Right kidney (tissue), 1 donor: ENCODE measurements at regions not wholly inside any gene's neighbourhood (a gene's known extent, or its start where the extent isn't known, plus 50 kb on each side); places are given as distances from the start of the nearest gene placed in this dataset.

Experiments
- DNase-seq: peaks from one replicate; pipeline ENCODE4 v3.0.0-alpha.2; 2016

DNA sequence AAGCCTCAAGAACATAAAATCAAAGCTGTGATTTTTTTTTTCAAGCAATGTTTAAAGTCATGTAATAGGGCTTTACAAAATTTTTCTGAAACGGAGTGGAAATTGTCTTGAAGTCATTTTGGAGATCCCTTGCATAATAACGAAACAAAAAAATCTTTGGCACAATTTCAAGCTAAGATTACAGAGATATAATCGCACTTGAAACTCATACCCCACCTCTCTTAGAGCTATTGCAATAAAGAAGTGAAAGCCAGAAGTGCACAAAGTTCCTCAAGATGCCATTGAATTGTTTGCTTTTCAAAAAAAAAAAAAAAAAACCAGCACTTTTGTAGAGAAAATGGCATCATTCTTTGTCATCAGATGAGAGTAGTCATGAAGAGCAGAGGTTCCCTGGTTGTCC is 152.3 kb downstream of the PAX3 start:
- no peak for DNase-seq

DNA sequence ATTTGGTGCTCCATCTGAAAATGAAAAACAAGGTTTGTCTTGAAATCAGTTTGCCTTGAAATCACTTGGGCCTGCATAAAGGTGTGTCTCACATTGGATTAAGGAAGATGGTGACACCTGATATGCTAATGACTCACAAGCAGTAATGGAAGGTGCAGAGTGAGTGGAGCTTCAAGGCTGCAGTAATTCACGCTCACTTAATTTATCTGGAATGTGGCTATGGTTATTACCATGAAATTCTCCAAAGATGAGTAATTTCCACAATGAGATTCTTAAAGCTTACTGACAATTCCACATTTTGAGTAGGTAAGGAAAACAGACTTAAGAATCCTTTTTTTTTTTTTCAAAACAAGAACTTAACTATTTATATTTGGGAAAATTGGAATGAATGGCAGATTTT is 156.8 kb downstream of the PAX3 start:
- no peak for DNase-seq

DNA sequence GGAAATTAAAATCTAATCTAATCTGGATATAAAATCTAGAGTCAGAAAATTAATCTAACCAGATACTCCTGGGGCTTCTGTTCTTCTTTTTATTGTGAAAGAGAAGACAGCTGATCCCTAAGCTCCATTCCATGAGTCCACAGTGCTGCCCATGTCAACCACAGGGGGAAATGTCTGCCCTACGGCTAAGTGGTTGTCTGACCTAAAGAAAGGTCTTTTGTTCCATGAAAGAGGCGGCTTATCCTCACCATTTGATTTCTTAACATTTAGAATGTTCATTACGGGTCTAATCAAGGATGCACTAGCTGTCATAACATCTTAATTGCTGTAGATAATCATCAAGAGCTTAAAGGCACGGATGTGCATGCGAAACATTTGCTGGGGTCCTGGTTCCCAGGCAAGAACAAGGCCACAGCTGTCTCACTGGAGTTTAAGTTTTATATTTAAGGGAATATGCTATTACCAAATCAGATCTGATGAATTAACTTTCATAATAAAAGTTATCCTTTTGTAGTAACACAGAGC is 162.6 kb downstream of the PAX3 start:
- no peak for DNase-seq

DNA sequence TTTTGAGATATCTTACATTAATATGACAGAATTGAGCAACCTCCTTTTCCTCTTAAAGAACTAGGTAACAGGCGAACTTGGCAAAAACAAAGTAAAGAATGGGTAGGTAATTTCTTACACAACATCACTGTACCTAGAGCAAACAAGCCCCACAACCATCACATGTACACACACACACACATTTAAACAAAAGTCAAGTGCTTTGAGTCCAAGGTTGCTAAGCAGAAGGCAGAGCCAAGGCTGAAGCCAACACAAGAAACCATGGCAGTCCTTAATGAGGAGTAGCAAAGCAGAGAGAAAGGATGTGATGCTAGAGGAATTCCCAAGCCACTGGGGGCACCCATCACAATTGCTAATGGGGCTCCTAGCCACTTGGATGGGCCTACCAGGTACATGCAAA is 164.1 kb downstream of the PAX3 start:
- no peak for DNase-seq

DNA sequence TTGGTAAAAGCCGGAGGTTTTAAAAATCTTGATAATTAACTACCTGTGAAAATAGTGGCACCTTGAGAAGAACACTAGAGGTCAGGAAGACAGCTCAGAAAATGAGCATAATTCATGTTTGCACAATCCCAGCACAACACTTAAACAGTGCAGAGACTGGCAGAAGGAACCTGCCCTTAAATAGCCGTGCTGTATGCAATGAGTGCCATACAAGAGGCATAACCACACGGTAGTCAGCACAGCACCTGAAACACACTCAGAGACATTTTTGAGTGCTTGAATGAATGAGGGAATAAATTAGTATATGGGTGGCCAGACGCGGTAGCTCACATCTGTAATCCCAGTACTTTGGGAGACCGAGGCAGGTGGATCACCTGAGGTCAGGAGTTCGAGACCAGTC is 164.9 kb downstream of the PAX3 start:
- DNase-seq = no peak

DNA sequence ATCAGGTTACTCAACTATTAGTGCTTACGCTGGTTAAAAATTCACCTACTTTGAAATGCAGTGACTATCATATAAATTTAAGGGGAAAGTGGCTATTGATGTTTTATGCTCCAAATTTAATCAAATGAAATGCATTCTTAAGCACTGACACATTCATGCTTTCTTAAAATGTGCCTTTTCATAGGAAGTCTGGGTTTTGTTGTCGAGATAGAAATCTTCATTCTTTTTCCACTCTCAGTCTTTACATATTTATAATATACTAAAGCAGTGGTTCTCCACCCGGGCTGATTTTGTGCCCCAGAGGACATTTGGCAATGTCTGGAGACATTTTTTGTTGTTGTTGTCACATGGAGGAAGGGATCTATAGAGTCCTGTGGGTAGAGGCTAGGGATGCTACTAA is 167.9 kb downstream of the PAX3 start:
- no peak for DNase-seq

DNA sequence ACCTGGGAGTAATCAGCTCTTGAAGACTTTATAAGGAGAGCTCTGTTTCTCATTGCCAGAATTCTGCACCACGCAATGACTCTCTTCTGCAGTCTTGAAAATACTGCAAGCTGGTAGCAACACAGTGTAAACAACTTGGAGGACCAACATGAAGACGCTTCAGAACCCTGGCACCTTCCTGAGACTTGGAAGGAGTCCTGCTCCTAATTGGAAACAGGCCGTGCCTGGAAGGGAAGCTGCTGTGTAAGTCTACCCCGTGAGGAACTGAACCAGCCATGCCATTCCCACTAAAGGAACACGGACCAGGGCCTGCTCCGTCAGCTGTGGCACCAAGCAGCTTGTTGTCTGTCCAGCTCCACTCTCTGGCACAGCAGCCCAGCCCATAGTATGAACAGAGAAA is 171.1 kb downstream of the PAX3 start:
- DNase-seq = no peak

DNA sequence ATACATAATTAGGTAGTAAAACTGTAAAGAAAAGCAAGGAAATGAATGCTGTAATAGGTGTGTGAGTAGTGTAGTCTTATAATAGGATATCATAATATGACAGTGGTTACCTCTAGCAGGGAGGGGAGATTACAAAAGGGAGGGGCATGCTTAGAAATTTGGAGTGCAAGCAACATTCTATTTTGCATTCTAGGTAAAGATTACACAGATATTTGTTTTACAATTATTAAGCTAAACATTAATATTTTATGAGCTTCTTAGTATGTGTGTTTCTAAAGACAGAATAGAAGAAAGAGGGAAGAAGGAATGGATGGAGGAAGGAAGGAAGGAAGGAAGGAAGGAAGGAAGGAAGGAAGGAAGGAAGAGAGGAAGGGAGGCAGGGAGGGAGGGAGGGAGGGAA is 177.9 kb downstream of the PAX3 start:
- no peak for DNase-seq

DNA sequence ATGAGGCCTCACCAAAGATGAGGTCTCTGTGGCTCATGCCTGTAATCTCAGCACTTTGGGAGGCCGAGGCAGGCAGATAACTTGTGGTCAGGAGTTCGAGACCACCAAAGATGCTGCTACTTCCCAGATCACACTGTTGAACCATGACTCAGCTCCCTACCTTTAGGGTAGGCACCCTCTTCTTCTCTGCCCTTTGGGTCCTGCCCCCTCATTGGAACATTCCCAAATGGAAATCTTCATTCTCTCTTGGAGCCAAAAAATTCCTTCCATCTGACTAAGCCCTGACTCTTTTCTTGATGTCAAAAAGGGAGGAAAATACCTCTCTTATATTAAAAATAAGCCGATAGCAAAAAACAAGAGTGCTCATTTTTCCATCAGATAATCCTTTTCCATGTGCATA is 183.5 kb downstream of the PAX3 start:
- no peak for DNase-seq

DNA sequence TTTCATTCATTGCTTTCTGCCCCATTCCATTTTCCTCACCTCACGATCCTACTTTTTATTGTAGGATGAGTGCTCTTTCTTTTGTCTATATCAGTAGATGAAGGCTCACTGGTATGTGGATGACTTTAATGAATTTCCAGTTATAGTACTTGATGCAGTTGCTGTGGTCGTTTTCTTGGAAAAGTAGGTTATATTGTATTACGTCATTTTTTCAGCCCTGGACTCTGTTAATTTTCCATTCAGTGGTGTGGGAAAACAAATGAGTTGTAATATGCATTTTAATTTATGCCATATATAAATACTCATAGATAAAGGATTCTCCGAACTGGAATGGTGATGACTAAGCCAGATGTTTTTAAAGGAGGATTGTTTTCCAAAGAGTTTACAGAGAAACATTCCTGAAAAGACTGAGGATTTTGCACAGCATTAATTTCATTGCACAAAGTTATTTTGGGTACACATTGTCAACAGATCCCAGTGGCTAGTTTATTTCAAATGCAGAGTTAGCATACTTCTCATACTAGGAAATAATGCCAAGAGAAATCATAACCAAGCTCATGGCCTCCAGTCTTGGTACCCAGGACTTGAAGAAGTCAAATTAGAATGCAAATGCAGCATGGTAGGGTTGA is 189.7 kb downstream of the PAX3 start:
- DNase-seq = no peak

DNA sequence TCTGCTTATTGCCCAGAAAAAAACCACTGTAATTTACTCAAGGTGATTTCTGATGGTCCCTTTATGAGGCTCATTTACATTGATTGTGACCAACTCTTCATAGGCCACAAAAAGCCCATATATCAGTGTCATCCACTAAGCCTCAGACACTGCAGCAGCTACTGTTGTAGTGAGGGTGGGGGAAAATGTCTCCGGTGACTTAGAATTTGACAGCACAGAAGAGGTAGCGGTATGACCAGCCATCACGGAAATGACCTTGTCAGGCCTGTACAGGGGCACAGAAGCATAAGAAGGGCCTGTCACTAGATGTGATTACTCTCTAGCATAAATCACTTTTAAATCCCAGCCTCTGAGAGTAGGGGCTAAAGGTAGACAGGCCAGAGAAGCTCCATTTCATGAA is 190.3 kb downstream of the PAX3 start:
- DNase-seq = no peak

DNA sequence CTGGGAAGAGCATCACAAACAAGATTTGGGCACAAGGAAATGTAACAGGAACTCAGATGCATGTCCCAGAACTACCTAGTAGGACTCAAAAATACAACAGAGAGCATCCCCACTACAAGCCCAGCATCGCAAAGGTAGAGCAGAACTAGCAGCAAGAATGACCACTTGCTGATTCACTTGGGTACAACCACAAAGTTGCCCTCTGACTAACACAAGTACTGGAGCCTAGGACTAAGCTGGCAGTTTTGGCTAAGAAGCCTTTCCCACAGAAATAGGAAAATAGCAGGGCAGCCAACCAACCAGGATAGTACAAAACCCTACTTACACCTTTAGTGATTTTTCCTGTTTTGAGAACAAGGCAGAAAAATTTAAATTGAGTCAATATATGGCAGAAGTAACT is 193.8 kb downstream of the PAX3 start:
- DNase-seq = no peak

DNA sequence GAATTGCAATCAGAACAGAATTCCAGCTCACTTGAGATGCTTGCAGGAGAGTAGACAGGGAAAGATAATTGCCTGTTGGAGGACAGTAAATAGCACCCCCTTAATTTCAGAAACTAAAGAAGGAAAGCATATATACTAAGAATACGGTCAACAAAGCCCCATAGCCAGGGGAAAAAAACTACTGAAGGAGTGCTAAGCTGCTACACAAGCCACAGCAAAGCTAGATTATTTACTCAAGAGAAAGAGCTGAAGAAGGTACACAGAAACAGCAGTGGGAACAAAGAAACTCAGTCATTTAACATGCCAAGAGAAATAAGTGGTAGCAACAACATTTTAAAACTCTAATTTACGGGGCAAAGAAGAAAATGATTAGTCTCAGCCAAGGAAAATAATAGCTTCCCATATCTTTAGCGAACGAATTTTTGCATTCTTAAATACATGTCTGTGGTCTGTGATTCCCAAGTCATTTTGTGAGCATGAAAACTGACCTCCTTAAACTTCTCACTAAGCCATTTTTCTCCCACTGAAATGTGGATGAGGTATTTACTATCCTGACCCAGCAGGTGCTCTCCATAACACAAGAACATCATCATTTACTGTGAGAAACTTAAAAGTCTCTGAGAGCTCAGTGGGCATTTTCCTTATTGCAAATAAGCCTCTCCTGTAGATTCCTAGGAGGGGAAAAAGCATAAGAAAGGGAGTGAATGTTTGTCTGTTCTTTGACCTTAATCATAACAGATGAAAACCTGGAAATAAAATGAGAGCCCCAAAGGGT is 196.0 kb downstream of the PAX3 start:
- DNase-seq = no peak

DNA sequence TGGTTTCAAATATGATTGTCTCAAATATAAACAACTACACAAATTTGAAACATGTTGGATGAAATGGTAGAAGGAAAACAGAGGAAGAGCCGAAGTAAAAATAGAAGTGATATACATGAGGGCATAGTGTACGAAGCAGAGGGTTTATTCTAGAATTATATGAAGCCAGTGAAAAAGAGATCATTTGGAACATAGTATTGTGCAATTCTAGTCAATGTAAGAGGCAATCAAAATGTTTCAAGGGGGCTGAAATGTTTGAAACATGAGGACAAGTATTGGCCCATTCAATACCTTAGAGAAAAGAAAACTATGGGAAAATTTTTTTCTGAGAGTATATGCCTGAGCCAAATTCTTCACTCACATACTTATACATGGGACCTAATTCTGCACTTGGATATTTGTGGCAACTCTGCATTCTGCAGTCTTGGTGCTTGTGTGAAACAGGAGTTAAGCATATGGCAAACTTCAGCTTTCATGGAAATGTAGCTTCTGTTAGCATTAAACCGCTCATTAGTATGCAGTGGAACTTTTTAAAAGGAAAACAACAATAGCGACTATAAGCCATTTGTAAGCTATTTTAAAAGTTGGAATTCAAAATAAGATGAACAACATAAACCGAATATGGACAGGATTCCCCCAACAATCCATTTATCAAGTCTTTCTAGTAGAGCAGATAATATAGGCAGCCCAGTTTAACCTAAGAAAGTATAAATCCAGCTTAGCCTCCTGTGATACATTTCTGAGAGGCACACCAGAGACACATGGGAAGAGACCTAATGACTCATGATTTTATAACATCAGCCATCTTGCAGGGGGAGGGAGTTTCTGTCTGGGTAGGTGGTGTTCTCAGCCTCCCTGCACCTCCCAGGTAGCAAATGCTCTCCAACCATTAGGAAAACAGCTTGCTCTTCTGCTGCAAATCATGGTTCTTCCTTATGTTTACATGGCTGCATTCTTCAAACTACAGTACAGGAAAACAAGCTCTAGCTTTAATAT is 197.8 kb downstream of the PAX3 start:
- no peak for DNase-seq

DNA sequence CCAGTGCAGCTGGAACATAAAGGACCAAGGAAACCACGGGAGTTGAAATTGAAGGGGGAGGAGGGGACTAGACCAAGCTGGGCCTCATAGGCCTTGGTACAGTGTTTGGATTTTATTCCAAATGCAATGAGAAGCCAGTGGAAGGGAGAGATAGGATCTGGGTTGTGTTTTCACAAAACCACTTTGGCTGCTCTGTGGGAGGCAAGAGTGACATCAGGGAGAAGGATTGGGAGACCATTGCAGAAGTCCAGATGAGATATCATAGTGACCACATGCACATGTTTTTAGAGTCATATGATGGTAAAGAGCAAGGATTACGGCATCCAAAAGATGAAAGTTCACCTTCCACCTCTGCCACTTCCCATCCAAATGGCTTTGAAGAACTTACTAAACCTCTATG is 210.2 kb downstream of the PAX3 start:
- DNase-seq = no peak

DNA sequence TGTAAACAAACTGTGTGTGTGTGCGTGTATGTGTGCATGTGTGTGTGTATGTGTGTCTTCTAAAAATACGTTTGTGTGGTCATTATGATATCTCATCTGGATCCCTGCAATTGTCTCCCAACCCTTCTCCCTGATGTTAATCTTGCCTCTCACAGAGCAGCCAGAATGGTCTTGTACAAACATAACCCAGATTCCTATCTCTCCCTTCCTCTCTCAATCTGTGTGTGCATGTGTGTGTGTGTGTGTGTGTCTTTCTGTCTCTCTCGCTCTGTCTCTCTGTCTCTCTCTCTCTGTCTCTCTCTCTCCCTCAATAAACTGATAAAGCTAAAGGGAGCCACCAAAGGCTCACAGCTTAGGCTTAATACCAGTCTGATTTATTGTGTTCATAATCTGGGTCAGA is 210.8 kb downstream of the PAX3 start:
- DNase-seq = no peak

DNA sequence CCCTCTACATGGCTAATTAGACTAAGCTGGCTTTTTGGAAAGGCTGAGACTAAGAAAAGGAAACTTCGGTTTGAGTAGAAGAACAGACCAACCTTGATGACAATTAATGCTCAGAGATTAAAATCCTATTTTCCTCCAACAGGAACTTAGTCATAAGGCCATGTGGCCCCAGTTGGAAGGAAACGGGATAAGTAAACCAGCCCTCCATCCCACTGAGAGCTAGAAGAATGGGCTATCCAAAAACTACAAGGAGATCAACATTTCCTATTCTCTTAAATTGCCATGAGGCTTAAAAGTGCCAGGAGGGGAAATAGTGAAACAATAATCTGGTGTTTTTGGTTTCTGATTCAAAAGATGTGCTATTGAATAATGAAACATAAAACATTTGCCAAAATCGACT is 216.6 kb downstream of the PAX3 start:
- no peak for DNase-seq

DNA sequence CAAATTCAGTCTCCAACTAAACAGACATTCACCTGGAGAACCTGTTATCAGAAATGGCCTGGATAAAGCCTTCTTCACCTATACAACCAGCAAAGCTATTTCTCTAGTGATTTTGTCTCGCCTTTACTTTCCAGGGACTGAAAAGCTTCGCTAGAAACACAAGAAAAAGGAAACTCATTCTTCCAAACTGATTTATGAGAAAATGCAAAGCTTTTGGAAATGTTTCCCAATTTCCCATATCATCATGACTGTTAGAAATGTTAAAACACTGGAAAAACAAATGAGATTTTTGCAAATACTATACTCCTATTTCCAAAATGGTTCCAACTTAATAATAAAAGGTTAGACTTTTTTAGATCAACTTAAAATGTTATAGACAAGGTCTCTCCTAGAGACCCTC is 218.7 kb downstream of the PAX3 start:
- DNase-seq = no peak

DNA sequence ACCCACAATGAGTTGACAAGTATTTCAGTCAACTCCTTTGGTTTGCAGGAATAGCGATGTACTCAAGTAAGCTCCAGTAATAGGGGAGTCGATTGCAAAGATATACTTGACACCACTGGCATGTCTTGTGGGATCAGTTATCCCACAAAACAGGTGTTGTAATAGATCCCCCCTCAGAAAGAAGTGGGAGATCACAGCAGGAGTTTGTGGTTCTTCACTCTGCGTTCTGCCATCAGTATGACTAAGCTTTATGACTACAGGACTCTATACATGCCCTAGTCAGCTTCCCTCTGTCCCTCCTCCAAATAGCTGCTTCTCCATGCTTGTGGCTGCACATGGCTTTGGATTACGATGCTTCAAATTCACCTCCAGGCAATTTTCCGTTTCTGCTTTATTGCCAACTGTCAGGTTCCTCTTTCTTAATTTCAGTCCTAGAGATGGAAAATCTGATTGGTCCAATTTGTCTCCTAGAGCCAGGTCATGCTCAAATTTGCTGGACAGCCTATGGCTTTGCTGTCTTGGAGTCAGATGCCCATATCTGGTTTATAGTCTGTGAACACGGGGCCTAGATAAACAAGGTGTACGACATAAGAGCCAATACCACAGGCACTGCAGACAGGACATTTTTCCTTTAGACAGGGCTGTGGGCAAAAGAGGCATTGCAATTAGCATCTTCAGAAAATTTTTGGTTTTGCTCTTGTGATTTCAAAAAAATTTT is 221.7 kb downstream of the PAX3 start:
- no peak for DNase-seq

DNA sequence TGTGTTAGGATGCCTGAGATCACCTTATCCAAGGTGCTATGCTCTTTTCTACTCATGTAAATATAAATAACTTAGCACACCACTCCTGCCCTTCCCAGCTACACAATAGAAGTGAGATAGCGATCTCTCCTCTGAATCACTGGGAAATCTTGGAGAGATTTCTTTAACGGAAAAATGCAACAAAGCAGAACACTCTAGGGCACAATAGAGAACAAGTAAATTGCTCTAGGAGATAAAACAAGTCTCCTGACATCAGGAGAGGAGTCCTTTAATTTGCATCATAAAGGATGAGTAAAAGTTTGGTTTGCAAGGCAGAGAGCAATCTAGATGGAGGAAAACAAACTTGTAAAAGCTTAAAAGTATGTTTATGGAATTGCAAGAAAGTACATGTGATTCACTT is 224.1 kb downstream of the PAX3 start:
- no peak for DNase-seq

DNA sequence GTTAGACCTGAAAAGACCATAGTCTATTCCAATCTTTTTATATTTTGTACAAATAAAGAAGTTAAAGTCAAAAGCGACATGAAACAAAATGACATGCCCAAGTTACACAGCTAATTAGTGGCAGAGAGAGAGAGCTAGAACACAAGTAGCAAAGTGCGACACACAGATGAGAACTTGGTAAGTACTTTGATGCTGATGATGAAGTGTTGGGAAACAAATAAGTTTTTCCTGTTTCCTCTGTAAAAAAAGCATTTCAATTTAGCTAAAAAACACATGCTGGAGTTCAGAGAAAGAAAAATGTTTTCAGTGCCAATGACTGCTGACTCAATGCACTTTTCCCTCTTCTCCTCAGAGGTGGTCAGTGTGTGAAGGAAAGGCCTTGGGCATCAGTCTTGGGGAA is 226.9 kb downstream of the PAX3 start:
- DNase-seq = no peak

DNA sequence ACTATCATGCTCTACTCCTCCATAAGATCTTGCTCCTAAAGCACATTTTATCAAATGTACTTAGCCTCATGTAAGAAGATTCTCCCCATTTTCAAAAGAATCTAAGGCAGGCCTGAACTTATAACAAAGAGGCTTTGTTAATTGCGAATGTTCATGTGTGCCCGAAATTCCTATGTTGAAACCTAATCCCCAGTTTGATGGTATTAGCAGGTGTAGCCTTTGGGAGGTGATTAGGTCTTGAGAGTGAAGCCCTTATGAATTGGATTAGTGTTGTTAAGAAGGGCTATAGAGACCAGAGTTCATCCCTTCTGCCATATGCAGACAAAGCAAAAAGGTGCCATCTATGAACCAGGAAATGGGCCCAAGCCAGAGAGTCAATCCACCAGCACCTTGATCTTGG is 234.5 kb downstream of the PAX3 start:
- DNase-seq = no peak
